ENCODE measurements at regions not wholly inside any gene's neighbourhood (a gene's known extent, or its start where the extent isn't known, plus 50 kb on each side); places are given as distances from the start of the nearest gene placed in this dataset.

- H3K4me3 ChIP-seq = peak overlapping the region; percentile 26
- no peak for DNase-seq (ENCODE audit: low spot score in 2 of 2)
- H3K27me3 ChIP-seq = peaks cover 12% of the 10 kb centered on the region
- no peak overlapping the region for H3K27ac ChIP-seq
- no peaks in the 10 kb centered on the region for H3K9me3 ChIP-seq
- TF ChIP-seq, protein P1, sequence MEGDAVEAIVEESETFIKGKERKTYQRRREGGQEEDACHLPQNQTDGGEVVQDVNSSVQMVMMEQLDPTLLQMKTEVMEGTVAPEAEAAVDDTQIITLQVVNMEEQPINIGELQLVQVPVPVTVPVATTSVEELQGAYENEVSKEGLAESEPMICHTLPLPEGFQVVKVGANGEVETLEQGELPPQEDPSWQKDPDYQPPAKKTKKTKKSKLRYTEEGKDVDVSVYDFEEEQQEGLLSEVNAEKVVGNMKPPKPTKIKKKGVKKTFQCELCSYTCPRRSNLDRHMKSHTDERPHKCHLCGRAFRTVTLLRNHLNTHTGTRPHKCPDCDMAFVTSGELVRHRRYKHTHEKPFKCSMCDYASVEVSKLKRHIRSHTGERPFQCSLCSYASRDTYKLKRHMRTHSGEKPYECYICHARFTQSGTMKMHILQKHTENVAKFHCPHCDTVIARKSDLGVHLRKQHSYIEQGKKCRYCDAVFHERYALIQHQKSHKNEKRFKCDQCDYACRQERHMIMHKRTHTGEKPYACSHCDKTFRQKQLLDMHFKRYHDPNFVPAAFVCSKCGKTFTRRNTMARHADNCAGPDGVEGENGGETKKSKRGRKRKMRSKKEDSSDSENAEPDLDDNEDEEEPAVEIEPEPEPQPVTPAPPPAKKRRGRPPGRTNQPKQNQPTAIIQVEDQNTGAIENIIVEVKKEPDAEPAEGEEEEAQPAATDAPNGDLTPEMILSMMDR (IDR thresholded peaks at IDR 0.05) = no peak
- no peak for TF ChIP-seq POLR2AphosphoS5 (IDR thresholded peaks at IDR 0.05)
- no peak for TF ChIP-seq POLR2A (IDR thresholded peaks at IDR 0.05)
- no peak for TF ChIP-seq EP300 (IDR thresholded peaks at IDR 0.05)
- peaks cover 7% of the 10 kb centered on the region for H3K4me1 ChIP-seq
- WGBS = 12% methylated on average over 48 of the region's 55 CpGs
- H3K36me3 ChIP-seq = no peaks in the 10 kb centered on the region
These were observed 143.4 kb downstream of the TRIML1 start for GRCh38 chr4:188282471-188283232.

- no peak overlapping the region for H3K27ac ChIP-seq
- no peak for TF ChIP-seq EP300 (IDR thresholded peaks at IDR 0.05)
- no peak for TF ChIP-seq POLR2AphosphoS5 (IDR thresholded peaks at IDR 0.05)
- TF ChIP-seq, protein P1 (IDR thresholded peaks at IDR 0.05) = no peak
- TF ChIP-seq POLR2A (IDR thresholded peaks at IDR 0.05) = no peak
- H3K36me3 ChIP-seq = no peaks in the 10 kb centered on the region
- DNase-seq (ENCODE audit: low spot score in 2 of 2) = no peak
- peaks cover 6% of the 10 kb centered on the region for H3K4me1 ChIP-seq
- peaks cover 8% of the 10 kb centered on the region for H3K27me3 ChIP-seq
- H3K4me3 ChIP-seq = no peak overlapping the region
- WGBS = 77% methylated on average over 11 of the region's 11 CpGs
- H3K9me3 ChIP-seq = no peaks in the 10 kb centered on the region
These were observed 148.1 kb downstream of the TRIML1 start for GRCh38 chr4:188287169-188287894.

DNA sequence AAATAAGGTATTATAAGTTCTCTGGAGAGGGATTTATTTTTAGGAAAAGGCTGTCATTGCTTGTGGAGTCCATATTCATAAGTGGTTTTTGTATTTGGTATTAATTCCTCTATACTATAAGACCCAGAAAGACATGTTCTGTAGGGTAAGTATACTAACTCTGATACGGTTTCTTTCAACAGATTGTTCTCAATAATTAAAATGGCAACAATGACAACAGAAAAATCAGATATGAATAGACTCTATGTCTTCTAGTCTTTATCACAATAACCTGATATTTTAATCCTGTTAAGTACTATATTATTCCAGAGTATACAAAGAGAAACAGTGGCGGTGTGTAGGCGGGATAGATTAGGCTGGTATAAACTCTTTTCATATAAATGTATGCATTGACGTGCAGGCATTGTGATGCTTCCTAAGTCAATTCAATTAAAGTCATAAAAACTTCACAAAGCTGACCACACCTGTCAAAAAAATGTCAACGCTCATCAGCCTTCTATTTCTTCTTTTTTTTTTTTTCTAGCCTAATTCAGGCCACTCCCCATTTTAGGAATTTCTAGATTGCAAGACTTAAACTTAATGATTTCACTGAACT is 150.4 kb downstream of the TRIML1 start:
- no peaks in the 10 kb centered on the region for H3K36me3 ChIP-seq
- H3K9me3 ChIP-seq = no peaks in the 10 kb centered on the region
- 82% methylated on average over 5 of the region's 5 CpGs for WGBS
- DNase-seq (ENCODE audit: low spot score in 2 of 2) = no peak
- TF ChIP-seq EP300 (IDR thresholded peaks at IDR 0.05) (no peak), POLR2AphosphoS5 (IDR thresholded peaks at IDR 0.05) (no peak), POLR2A (IDR thresholded peaks at IDR 0.05) (no peak)
- TF ChIP-seq, protein P1 (IDR thresholded peaks at IDR 0.05) = no peak
- H3K4me1 ChIP-seq = no peaks in the 10 kb centered on the region
- no peak overlapping the region for H3K4me3 ChIP-seq
- no peak overlapping the region for H3K27ac ChIP-seq
- no peaks in the 10 kb centered on the region for H3K27me3 ChIP-seq

DNA sequence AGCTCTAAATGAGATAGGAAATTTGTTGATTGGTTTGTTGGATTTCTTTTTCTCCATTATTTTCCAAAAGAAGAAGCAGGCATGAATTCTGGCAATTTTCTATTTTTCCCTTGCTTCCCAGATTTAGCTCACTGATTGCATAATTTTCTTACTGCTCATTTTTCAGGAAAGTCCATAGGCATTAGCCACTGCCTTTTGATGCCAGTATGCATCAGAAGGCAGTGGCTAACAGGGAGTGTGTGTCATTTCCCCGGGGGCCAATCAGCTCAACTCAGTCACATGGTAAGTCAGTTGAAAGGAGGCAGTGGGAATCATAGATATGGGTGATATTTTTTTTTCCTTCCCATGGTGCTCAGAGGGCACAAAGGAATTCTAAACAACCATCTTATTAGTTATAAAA is 156.7 kb downstream of the TRIML1 start:
- no peak for TF ChIP-seq EP300 (IDR thresholded peaks at IDR 0.05)
- no peak for TF ChIP-seq POLR2AphosphoS5 (IDR thresholded peaks at IDR 0.05)
- TF ChIP-seq, protein P1 (IDR thresholded peaks at IDR 0.05) = no peak
- TF ChIP-seq POLR2A (IDR thresholded peaks at IDR 0.05) = no peak
- no peaks in the 10 kb centered on the region for H3K27me3 ChIP-seq
- no peaks in the 10 kb centered on the region for H3K9me3 ChIP-seq
- no peak overlapping the region for H3K4me3 ChIP-seq
- no peak overlapping the region for H3K27ac ChIP-seq
- DNase-seq (ENCODE audit: low spot score in 2 of 2) = no peak
- 80% methylated on average over 1 of the region's 1 CpG for WGBS
- H3K36me3 ChIP-seq = no peaks in the 10 kb centered on the region
- no peaks in the 10 kb centered on the region for H3K4me1 ChIP-seq

DNA sequence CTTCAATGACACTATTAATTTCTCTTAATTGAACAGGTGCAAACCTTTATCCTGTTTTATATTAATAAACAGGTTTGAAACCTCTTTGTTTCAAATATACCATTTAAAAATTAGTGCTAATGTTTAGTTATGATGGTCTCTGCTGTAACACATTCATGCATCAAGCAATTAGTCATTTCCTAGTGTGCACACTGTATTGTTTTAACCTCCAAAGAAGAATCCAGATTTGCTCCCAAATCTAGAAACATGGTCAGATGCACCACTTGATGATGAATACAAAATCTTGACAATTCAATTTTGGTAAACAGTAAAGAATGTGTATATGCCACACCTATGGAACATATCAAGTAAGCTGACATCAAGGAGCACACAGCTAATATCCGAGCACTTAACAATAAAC is 157.1 kb downstream of the TRIML1 start:
- no peak for DNase-seq (ENCODE audit: low spot score in 2 of 2)
- H3K4me3 ChIP-seq = no peak overlapping the region
- TF ChIP-seq POLR2AphosphoS5 (IDR thresholded peaks at IDR 0.05) = no peak
- no peak for TF ChIP-seq POLR2A (IDR thresholded peaks at IDR 0.05)
- no peak for TF ChIP-seq EP300 (IDR thresholded peaks at IDR 0.05)
- TF ChIP-seq, protein P1 (IDR thresholded peaks at IDR 0.05) = no peak
- no peaks in the 10 kb centered on the region for H3K9me3 ChIP-seq
- WGBS = 79% methylated on average over 1 of the region's 1 CpG
- no peaks in the 10 kb centered on the region for H3K4me1 ChIP-seq
- H3K27ac ChIP-seq = no peak overlapping the region
- no peaks in the 10 kb centered on the region for H3K27me3 ChIP-seq
- no peaks in the 10 kb centered on the region for H3K36me3 ChIP-seq
